Activated T-helper 2 cell treated with anti-CD3 and anti-CD28 coated beads, Interferon-gamma antibody, Interleukin-2, Interleukin-4, amounts not matched to agents 10 μg/mL and 5 μg/mL and 100 μg/mL, durations not matched to agents 14 hours and 24 hours and 36 hours (primary cell): ENCODE measurements at regions not wholly inside any gene's neighbourhood (a gene's known extent, or its start where the extent isn't known, plus 50 kb on each side); places are given as distances from the start of the nearest gene placed in this dataset.
"Not testable (repeated sequence)": the region's sequence is repeated elsewhere in the genome, so short reads cannot be mapped to it uniquely, and the experiment has no call there.

Experiments used
- DNase-seq: peaks from one replicate; pipeline ENCODE4 v3.0.0; 2021; ENCODE audit warnings: low spot score
- H3K27ac Mint-ChIP-seq: one replicate; pipeline ENCODE4 v1.8.0; 2021; ENCODE audit warnings: mixed read lengths
- H3K27me3 Mint-ChIP-seq: one replicate; pipeline ENCODE4 v1.8.0; 2021; ENCODE audit warnings: low read depth, mixed read lengths
- H3K36me3 Mint-ChIP-seq: one replicate; pipeline ENCODE4 v1.8.0; 2021; ENCODE audit warnings: low read depth, mixed read lengths
- H3K4me1 Mint-ChIP-seq: one replicate; pipeline ENCODE4 v1.8.0; 2021; ENCODE audit warnings: low read depth, mixed read lengths
- H3K4me3 Mint-ChIP-seq: one replicate; pipeline ENCODE4 v1.8.0; 2021; ENCODE audit warnings: low read depth, mild to moderate bottlenecking, moderate library complexity, mixed read lengths
- H3K9me3 Mint-ChIP-seq: one replicate; pipeline ENCODE4 v1.8.0; 2021; ENCODE audit warnings: mixed read lengths
- intact Hi-C: fragments of 100-400 bp; cut with micrococcal nuclease; formaldehyde crosslinking; loops from one replicate; pipeline ENCODE4 v1.15.1; 2023

DNA sequence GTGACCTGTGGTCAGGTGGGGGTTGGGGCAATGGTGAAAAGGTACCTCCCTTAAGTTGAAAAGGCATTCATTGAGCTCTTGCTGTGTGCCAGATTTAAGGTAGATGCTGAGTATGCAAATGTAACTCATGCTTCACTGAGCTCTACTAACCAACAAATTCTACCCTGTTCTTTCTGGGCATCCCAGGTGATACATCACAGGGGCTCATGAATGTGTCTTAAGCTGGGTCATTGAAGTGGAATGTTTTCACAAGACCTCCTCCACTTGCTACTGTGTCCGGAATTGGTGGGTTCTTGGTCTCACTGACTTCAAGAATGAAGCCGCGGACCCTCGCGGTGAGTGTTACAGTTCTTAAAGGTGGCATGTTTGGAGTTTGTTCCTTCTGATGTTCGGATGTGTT, 362.8 kb upstream of the ZNF462 start:
- H3K36me3 Mint-ChIP-seq = no peaks in the 10 kb centered on the region
- H3K27ac Mint-ChIP-seq = no peak overlapping the region
- no peaks in the 10 kb centered on the region for H3K4me1 Mint-ChIP-seq
- no peak overlapping the region for H3K4me3 Mint-ChIP-seq
- no peak for DNase-seq
- no peaks in the 10 kb centered on the region for H3K27me3 Mint-ChIP-seq
- intact Hi-C loops = no loop called here
- H3K9me3 Mint-ChIP-seq = peaks cover 4% of the 10 kb centered on the region

DNA sequence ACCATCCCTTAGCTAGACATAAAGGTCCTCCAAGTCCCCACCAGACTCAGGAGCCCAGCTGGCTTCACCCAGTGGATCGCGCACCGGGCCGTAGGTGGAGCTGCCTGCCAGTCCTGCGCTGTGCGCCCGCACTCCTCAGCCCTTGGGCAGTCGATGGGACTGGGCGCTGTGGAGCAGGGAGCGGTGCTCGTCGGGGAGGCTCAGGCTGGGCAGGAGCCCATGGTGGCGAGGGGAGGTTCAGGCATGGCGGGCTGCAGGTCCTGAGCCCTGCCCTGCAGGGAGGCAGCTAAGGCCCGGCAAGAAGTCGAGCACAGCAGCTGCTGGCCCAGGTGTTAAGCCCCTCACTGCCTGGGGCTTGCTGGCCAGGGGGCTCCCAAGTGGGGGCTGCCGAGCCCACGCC, 361.8 kb upstream of the ZNF462 start:
- H3K4me3 Mint-ChIP-seq, H3K4me1 Mint-ChIP-seq, H3K27ac Mint-ChIP-seq, H3K9me3 Mint-ChIP-seq, DNase-seq, intact Hi-C loops, H3K36me3 Mint-ChIP-seq, H3K27me3 Mint-ChIP-seq: not testable (repeated sequence)

DNA sequence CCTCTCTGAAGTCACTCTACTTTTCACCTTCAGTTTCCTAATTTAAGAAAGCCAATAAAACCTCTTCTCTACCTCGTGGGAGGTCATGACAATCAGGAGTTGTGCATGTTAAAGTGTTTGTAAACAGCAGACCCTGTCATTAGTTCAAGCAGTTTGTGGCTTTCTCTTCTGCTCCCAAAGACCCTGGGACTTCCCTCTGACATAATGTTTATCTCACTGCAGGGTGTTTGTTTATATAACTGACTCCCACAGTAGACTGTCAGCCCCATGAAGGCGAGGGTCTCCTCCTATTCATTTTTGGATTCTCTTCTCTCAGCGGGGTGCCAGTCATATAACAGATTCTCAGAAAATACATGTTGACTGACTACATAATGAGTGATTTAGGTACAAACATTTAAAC, 360.0 kb upstream of the ZNF462 start:
- no peak for DNase-seq
- intact Hi-C loops = no loop called here
- H3K4me3 Mint-ChIP-seq = no peak overlapping the region

DNA sequence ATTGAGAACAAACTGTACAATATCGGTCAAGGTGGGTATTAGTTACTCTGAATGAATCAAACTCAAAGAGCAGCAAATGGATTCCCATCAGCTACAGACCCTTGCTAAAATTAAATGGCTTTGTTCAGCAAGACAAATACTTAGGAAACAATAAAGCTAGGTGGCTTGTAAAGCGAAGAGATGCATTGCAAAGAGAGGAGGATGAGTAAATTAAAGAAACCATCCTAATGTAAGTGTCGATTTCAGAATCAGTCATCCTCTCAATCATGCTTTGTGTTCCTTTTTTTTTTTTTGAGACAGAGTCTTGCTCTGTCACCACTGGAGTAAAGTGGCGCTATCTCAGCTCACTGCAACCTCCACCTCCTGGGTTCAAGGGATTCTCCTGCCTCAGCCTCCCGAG, 359.2 kb upstream of the ZNF462 start:
- H3K36me3 Mint-ChIP-seq = no peaks in the 10 kb centered on the region
- no peaks in the 10 kb centered on the region for H3K4me1 Mint-ChIP-seq
- intact Hi-C loops = no loop called here
- H3K4me3 Mint-ChIP-seq = no peak overlapping the region
- H3K9me3 Mint-ChIP-seq = peaks cover 5% of the 10 kb centered on the region
- no peak overlapping the region for H3K27ac Mint-ChIP-seq
- H3K27me3 Mint-ChIP-seq = no peaks in the 10 kb centered on the region
- no peak for DNase-seq

More for the DNA sequence above, 360.0 kb upstream of the ZNF462 start:
- Mint-ChIP-seq H3K27me3 (no peaks in the 10 kb centered on the region), H3K9me3 (peaks cover 5% of the 10 kb centered on the region), H3K4me1 (no peaks in the 10 kb centered on the region), H3K36me3 (no peaks in the 10 kb centered on the region), H3K27ac (no peak overlapping the region)

DNA sequence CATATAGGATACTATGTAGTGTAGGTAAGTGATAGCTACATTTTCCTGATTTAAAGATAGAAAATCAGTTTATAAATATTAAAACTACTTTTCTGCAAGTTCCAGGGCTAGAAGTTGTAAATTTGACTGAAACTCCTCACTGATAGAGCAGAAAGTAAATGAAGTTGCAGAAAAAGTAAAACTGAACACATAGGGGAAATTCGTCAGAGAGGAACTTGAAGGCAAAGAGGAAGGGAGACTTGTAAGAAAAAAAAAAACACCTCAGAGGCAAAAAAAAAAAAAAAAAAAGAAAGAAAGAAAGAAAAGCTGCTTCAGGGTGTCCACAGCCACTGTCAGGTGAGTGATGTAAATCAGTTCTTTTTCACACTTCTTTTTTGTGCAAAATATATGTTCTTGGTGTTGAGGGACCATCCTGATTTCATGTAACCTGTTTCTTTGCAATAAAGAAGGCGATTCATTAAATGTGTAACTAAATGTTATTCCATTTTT, 336.2 kb upstream of the ZNF462 start:
- Mint-ChIP-seq H3K4me3 (no peak overlapping the region), H3K27ac (no peak overlapping the region), H3K27me3 (no peaks in the 10 kb centered on the region), H3K4me1 (no peaks in the 10 kb centered on the region), H3K36me3 (no peaks in the 10 kb centered on the region), H3K9me3 (peaks cover 19% of the 10 kb centered on the region)
- no peak for DNase-seq
- intact Hi-C loops = no loop called here

DNA sequence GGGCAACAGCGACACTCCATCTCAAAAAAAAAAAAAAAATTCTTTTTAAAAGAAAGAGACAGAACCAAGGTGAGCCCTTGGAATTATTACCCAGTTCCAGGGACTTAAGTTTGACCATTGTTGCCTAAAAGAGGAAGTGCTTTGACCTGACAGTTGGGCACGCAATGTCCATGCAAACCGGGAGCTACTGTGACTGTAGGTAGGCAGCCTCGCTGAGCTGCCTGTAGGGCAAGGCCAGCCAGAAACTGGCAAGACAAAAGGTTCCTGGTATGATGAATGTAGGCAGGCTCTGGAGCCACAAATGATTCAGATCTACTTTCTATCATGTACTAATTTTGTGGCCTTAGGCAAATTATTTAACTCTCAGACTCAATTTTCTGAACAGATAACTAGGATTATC, 334.8 kb upstream of the ZNF462 start:
- Mint-ChIP-seq H3K9me3 (peaks cover 15% of the 10 kb centered on the region), H3K36me3 (no peaks in the 10 kb centered on the region), H3K27me3 (no peaks in the 10 kb centered on the region), H3K27ac (no peak overlapping the region), H3K4me1 (no peaks in the 10 kb centered on the region), H3K4me3 (no peak overlapping the region)
- intact Hi-C loops = no loop called here
- DNase-seq = no peak

DNA sequence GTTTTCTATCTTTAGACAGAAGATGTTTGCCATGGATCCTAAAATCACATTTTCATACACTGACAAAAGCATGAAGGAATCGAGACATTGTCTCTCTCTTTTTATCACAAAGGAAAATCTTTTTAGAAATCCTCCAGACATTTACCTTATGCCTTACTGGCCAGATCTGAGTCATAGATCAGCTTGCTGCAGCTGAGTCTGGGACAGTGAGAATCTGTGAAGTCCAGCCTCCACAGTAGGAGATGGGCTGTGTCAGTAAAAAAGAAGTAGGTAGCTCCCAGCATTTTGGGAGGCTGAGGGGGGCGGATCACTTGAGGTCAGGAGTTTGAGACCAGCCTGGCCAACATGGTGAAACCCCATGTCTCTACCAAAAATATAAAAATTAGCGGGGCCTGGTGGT, 333.4 kb upstream of the ZNF462 start:
- Mint-ChIP-seq H3K27me3 (no peaks in the 10 kb centered on the region), H3K27ac (no peak overlapping the region), H3K36me3 (no peaks in the 10 kb centered on the region), H3K9me3 (peaks cover 15% of the 10 kb centered on the region), H3K4me1 (no peaks in the 10 kb centered on the region), H3K4me3 (no peak overlapping the region)
- intact Hi-C loops = no loop called here
- DNase-seq = no peak

DNA sequence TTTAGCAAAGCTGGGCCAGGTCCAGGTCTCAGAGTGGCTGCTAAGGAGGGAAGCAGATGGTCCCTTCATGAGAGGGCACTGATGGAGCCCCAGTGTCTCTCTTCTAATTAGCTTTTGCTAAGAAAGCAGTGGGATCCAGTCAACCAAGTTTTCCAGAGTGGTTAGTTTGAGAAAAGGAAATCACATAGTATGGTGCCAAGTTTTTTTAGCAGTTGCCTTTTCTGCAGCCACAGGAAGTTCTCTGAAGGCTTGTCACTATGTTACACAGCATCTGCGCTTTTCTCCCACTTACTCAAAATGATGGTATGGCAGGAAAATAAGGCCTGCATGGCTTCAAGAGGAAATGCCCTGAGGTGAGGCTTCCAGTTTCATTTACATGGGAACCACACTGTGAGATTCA, 331.5 kb upstream of the ZNF462 start:
- peaks cover 10% of the 10 kb centered on the region for H3K9me3 Mint-ChIP-seq

DNA sequence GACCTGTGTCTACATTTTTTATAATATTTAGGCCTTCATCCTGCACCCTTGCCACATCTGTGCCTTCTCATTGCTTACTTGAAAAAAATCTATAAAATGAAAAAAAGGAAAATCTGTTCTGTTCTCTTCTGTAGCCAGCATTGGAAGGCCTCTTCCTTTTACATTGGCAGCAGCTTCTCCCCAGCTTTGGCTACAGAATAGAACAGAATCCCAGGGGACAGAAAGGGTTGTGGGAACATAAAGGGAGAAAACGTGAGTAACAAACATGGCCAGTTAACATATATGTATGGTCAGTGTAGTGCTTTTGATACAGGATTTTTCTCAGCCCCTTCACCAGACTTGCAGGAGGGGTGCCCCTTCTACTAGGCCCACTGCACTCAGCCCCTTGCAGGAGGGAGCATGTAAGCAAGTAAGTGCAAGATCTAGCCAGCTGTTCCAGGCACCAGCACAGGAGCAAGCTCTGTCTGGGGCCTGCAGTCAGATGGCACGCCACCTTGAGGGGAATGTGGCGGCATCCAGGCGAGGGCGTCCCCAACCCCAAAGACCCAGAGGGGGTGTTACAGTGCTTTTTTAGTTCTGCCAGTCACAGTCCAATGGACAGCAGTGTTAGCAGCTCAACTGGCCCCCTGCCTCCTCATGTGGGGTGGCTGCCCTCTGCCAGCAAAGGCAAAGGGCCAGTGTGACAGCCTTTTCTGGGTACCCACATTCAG, 330.5 kb upstream of the ZNF462 start:
- no peak overlapping the region for H3K27ac Mint-ChIP-seq
- H3K36me3 Mint-ChIP-seq = no peaks in the 10 kb centered on the region
- no peaks in the 10 kb centered on the region for H3K4me1 Mint-ChIP-seq
- no peak for DNase-seq
- peaks cover 7% of the 10 kb centered on the region for H3K9me3 Mint-ChIP-seq
- H3K27me3 Mint-ChIP-seq = no peaks in the 10 kb centered on the region
- intact Hi-C loops = no loop called here
- H3K4me3 Mint-ChIP-seq = no peak overlapping the region

More for the DNA sequence above, 331.5 kb upstream of the ZNF462 start:
- Mint-ChIP-seq H3K4me1 (no peaks in the 10 kb centered on the region), H3K4me3 (no peak overlapping the region), H3K36me3 (no peaks in the 10 kb centered on the region), H3K27ac (no peak overlapping the region), H3K27me3 (no peaks in the 10 kb centered on the region)
- intact Hi-C loops = no loop called here
- no peak for DNase-seq

DNA sequence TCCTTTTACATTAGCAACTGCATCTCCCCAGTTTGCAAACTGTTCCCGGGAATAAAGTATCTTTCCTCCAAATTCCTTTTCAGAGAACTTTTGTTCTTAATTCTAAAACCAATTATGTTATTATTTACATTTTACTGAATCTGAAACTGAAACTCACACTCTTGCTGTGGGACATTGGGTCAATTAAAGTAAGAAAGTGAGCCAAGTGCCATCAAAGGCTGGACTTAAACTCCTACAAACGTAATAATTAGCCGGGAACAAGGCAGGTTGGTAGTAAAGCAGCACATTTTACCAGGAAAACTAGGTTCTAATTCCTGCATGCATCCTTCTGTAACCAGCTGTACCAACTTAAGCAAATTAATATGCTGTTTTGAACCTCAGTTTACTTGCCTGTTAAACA, 328.2 kb upstream of the ZNF462 start:
- Mint-ChIP-seq H3K27me3 (no peaks in the 10 kb centered on the region), H3K36me3 (no peaks in the 10 kb centered on the region), H3K27ac (no peak overlapping the region), H3K4me1 (no peaks in the 10 kb centered on the region), H3K9me3 (peaks cover 4% of the 10 kb centered on the region), H3K4me3 (no peak overlapping the region)
- intact Hi-C loops = no loop called here
- DNase-seq = no peak

DNA sequence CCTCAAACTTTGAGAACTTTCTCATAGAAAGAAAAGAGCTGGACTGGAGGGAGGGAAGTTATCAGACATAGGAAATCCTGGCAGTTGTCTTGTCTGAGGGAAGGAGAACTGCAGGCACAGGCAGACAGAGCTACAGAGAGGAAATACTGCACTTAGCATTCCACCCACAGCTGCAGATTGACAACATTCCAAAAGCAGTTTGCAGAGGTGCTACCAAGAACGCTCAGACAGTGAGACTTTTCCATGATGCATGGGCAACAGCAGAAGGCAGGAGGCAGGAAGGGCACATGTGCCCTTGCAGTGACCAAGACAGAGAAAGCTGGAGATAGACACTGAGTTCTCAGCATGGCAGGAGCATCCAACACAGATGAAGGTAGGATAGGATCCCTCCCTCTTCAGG, 327.5 kb upstream of the ZNF462 start:
- no peak for DNase-seq
- Mint-ChIP-seq H3K4me3 (no peak overlapping the region), H3K27me3 (no peaks in the 10 kb centered on the region), H3K27ac (no peak overlapping the region), H3K9me3 (peaks cover 4% of the 10 kb centered on the region), H3K36me3 (no peaks in the 10 kb centered on the region), H3K4me1 (no peaks in the 10 kb centered on the region)
- intact Hi-C loops = no loop called here

DNA sequence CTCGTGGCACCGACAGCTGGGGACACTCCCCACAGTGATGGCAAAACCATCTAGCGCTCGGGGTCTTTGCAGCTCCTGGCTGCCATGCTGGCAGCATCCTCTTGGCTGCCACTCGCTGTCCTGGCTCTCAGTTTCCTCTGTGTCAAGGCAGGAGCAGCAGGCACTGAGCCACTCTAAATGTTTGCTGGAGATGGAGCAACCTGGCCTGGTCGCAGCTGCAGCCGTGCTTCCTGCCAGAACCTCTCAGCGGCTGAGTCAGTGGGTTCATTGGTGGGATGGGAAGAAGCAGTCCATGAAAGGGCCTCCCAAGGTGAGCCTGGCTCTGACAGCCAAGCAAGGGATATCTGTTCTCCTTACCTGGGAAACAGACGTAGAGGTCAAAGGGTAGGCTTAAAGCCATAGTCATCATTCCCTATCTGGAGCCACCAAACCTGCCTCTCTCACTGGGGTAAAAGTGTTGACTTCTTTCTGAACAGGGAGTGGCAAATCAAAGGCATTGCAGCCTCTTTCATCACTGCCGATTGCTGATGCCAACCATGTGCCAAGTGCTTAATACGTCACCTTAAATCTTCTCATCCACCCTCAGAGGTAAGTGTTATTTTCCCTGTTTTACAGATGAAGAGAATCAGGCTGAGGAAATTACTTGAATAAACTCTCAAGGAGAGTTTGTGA, 304.8 kb upstream of the ZNF462 start:
- Mint-ChIP-seq H3K27me3 (no peaks in the 10 kb centered on the region), H3K27ac (no peak overlapping the region), H3K4me3 (no peak overlapping the region), H3K4me1 (no peaks in the 10 kb centered on the region), H3K9me3 (peaks cover 17% of the 10 kb centered on the region), H3K36me3 (no peaks in the 10 kb centered on the region)
- no peak for DNase-seq
- intact Hi-C loops = no loop called here

DNA sequence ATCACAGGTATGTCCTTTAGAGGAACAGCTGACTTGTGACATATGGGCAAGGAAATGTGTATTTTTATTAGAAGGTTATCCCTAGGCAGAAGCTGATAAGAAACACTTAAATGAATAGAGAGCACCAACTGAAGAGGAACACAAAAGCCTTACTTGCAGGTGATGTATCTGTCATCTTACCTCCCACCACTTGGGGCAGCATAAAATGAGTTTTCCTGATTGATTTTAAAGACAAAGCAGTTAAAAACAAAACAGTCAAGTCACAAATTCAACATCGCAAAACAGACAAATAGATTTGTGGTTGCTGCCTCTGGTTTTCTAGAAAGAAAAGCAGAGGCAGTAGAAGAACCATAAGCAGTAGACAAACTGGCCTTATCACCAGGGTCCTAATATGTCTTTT, 302.4 kb upstream of the ZNF462 start:
- Mint-ChIP-seq H3K36me3 (no peaks in the 10 kb centered on the region), H3K4me3 (no peak overlapping the region), H3K27ac (no peak overlapping the region), H3K4me1 (no peaks in the 10 kb centered on the region), H3K9me3 (peaks cover 3% of the 10 kb centered on the region), H3K27me3 (no peaks in the 10 kb centered on the region)
- intact Hi-C loops = no loop called here
- DNase-seq = no peak
